ENCODE measurements at regions not wholly inside any gene's neighbourhood (a gene's known extent, or its start where the extent isn't known, plus 50 kb on each side); places are given as distances from the start of the nearest gene placed in this dataset.
A peak's percentile ranks its signal among the peaks of the same experiment; 100 is the strongest.

GRCh38 chr3:82783194-82783593, 1021.7 kb upstream of the GBE1 start:
- H3K9ac ChIP-seq (ENCODE audit: low read length): no peak overlapping the region

DNA sequence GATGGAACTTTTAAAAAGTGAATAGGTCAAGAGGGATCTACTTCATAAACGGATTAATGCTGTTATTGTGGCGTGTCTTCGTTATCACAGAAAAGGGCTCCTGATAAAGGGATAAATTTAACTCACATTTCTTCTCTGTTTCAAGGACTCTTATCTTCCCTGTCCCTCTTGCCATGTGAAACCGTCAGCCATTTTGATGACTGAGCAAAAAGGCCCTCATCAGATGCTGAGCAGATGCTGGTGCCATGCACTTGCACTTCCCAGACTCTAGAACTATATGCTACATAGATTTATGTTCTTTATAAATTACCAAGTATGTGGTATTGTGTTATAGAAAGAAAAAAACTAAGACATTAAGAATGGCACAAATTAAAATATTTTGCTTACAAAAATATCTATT, 1011.8 kb upstream of the GBE1 start:
- Histone ChIP-seq H3K9ac (ENCODE audit: low read length) (no peak overlapping the region), H3K4me2 (ENCODE audit: low read depth, low read length) (no peak overlapping the region), H3K9me2 (replicated peaks; ENCODE audit: insufficient read depth, low read length) (no peaks in the 10 kb centered on the region), H3K79me2 (ENCODE audit: low read length) (no peaks in the 10 kb centered on the region), H3K4me1 (ENCODE audit: low read length) (no peaks in the 10 kb centered on the region), H2AFZ (ENCODE audit: low read length) (no peak overlapping the region), H3K27ac (ENCODE audit: low read length) (no peak overlapping the region), H3F3A (ENCODE audit: insufficient read depth, low read length) (no peaks in the 10 kb centered on the region), H3K9me3 (replicated peaks; ENCODE audit: insufficient read depth, low read length) (no peaks in the 10 kb centered on the region; the same call in 1 of the 2 replicates), H3K4me3 (ENCODE audit: low read length) (no peak overlapping the region), H4K20me1 (ENCODE audit: insufficient read depth, low read length) (no peaks in the 10 kb centered on the region), H3K36me3 (replicated peaks; ENCODE audit: insufficient read depth, low read length) (no peaks in the 10 kb centered on the region), H3K27me3 (replicated peaks; ENCODE audit: insufficient read depth, low read length) (no peaks in the 10 kb centered on the region)
- TF ChIP-seq, protein P1, sequence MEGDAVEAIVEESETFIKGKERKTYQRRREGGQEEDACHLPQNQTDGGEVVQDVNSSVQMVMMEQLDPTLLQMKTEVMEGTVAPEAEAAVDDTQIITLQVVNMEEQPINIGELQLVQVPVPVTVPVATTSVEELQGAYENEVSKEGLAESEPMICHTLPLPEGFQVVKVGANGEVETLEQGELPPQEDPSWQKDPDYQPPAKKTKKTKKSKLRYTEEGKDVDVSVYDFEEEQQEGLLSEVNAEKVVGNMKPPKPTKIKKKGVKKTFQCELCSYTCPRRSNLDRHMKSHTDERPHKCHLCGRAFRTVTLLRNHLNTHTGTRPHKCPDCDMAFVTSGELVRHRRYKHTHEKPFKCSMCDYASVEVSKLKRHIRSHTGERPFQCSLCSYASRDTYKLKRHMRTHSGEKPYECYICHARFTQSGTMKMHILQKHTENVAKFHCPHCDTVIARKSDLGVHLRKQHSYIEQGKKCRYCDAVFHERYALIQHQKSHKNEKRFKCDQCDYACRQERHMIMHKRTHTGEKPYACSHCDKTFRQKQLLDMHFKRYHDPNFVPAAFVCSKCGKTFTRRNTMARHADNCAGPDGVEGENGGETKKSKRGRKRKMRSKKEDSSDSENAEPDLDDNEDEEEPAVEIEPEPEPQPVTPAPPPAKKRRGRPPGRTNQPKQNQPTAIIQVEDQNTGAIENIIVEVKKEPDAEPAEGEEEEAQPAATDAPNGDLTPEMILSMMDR (IDR thresholded peaks at IDR 0.05; ENCODE audit: low read length): no peak
- TF ChIP-seq EZH2phosphoT487 (IDR thresholded peaks at IDR 0.05; ENCODE audit: low read length) (no peak), EZH2 (optimal IDR thresholded peaks at IDR 0.05; ENCODE audit: low read depth, low read length) (no peak)
- DNase-seq: peak; percentile 12

More at GRCh38 chr3:82783194-82783593, 1021.7 kb upstream of the GBE1 start:
- Histone ChIP-seq H3K9me2 (replicated peaks; ENCODE audit: insufficient read depth, low read length) (no peaks in the 10 kb centered on the region), H3K27me3 (replicated peaks; ENCODE audit: insufficient read depth, low read length) (no peaks in the 10 kb centered on the region), H3K36me3 (replicated peaks; ENCODE audit: insufficient read depth, low read length) (no peaks in the 10 kb centered on the region), H3K9me3 (replicated peaks; ENCODE audit: insufficient read depth, low read length) (no peaks in the 10 kb centered on the region), H3K4me1 (ENCODE audit: low read length) (no peaks in the 10 kb centered on the region), H3K79me2 (ENCODE audit: low read length) (no peaks in the 10 kb centered on the region), H3K27ac (ENCODE audit: low read length) (no peak overlapping the region), H2AFZ (ENCODE audit: low read length) (no peak overlapping the region), H3K4me3 (ENCODE audit: low read length) (no peak overlapping the region), H3K4me2 (ENCODE audit: low read depth, low read length) (no peak overlapping the region), H3F3A (ENCODE audit: insufficient read depth, low read length) (no peaks in the 10 kb centered on the region), H4K20me1 (ENCODE audit: insufficient read depth, low read length) (no peaks in the 10 kb centered on the region)
- no peak for DNase-seq
- no peak for TF ChIP-seq EZH2 (optimal IDR thresholded peaks at IDR 0.05; ENCODE audit: low read depth, low read length)
- TF ChIP-seq, protein P1 (IDR thresholded peaks at IDR 0.05; ENCODE audit: low read length): no peak
- TF ChIP-seq EZH2phosphoT487 (IDR thresholded peaks at IDR 0.05; ENCODE audit: low read length): no peak

DNA sequence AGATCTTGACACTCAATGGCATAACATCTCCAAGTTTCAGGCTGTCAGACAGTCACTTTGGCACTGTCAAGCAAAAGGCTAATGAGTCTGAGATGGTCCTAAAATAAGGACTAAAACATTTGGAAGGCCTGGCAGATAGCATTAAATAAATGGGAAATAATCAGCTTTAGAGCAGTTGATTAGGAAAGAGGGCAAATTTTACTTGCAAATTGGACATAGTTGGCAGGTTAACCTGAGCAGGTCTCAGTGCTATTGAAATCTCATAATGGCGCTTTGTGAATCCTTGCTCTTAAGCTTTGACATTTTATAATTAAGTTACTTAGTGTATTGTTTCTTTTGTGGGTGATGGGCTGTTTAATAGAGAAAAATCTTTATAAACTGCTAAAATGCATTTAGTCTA, 1003.1 kb upstream of the GBE1 start:
- TF ChIP-seq EZH2 (optimal IDR thresholded peaks at IDR 0.05; ENCODE audit: low read depth, low read length) (no peak), EZH2phosphoT487 (IDR thresholded peaks at IDR 0.05; ENCODE audit: low read length) (no peak)
- TF ChIP-seq, protein P1 (IDR thresholded peaks at IDR 0.05; ENCODE audit: low read length): no peak
- DNase-seq: no peak
- Histone ChIP-seq H3K9me3 (replicated peaks; ENCODE audit: insufficient read depth, low read length) (no peaks in the 10 kb centered on the region), H3K9ac (ENCODE audit: low read length) (no peak overlapping the region), H3K9me2 (replicated peaks; ENCODE audit: insufficient read depth, low read length) (no peaks in the 10 kb centered on the region), H4K20me1 (ENCODE audit: insufficient read depth, low read length) (no peaks in the 10 kb centered on the region), H3K79me2 (ENCODE audit: low read length) (no peaks in the 10 kb centered on the region), H3K36me3 (replicated peaks; ENCODE audit: insufficient read depth, low read length) (no peaks in the 10 kb centered on the region), H2AFZ (ENCODE audit: low read length) (no peak overlapping the region), H3K4me2 (ENCODE audit: low read depth, low read length) (no peak overlapping the region), H3K4me3 (ENCODE audit: low read length) (no peak overlapping the region), H3K4me1 (ENCODE audit: low read length) (no peaks in the 10 kb centered on the region), H3K27me3 (replicated peaks; ENCODE audit: insufficient read depth, low read length) (no peaks in the 10 kb centered on the region), H3F3A (ENCODE audit: insufficient read depth, low read length) (no peaks in the 10 kb centered on the region), H3K27ac (ENCODE audit: low read length) (no peak overlapping the region)

Measured in MM.1S (cell line).